GM12864 (cell line): ENCODE measurements at regions not wholly inside any gene's neighbourhood (a gene's known extent, or its start where the extent isn't known, plus 50 kb on each side); places are given as distances from the start of the nearest gene placed in this dataset.

ENCODE experiments used
- DNase-seq: peaks from one replicate; pipeline ENCODE4 v3.0.0-alpha.2; 2011; ENCODE audit warnings: low read depth
- H3K4me3 ChIP-seq: 2 replicates; pipeline ENCODE4 v1.5.1; 2011; ENCODE audit warnings: mild to moderate bottlenecking, low read depth, low read length, control low read depth
- TF ChIP-seq, protein P1 (sequence below): IDR thresholded peaks from 2 replicates; pipeline ENCODE4 v1.5.1; 2011; ENCODE audit warnings: low read depth, mild to moderate bottlenecking, moderate library complexity, low read length, control low read depth, inconsistent platforms; ENCODE audit errors: missing control alignments

DNA sequence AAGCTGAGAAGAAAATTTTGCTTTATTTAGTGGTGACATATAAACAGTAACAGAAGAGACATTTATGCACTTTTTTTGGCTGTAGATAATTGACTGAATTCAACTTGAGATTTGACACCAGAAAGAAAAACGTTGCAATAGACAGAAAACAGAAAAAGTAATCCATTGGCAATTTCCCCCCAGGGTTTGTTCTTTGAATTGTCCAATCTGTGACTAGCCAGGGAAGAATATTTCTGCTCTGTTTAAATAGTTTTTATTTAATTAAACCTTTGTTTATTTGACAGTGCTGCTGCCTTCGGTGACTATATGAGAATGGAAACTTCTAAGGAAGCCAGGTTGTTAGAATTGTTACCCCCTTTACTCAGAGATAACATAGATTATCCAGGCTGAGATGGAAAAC lies 210.6 kb downstream of the DEPDC1B start:
- no peak overlapping the region for H3K4me3 ChIP-seq
- TF ChIP-seq, protein P1, sequence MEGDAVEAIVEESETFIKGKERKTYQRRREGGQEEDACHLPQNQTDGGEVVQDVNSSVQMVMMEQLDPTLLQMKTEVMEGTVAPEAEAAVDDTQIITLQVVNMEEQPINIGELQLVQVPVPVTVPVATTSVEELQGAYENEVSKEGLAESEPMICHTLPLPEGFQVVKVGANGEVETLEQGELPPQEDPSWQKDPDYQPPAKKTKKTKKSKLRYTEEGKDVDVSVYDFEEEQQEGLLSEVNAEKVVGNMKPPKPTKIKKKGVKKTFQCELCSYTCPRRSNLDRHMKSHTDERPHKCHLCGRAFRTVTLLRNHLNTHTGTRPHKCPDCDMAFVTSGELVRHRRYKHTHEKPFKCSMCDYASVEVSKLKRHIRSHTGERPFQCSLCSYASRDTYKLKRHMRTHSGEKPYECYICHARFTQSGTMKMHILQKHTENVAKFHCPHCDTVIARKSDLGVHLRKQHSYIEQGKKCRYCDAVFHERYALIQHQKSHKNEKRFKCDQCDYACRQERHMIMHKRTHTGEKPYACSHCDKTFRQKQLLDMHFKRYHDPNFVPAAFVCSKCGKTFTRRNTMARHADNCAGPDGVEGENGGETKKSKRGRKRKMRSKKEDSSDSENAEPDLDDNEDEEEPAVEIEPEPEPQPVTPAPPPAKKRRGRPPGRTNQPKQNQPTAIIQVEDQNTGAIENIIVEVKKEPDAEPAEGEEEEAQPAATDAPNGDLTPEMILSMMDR = no peak
- DNase-seq = no peak

DNA sequence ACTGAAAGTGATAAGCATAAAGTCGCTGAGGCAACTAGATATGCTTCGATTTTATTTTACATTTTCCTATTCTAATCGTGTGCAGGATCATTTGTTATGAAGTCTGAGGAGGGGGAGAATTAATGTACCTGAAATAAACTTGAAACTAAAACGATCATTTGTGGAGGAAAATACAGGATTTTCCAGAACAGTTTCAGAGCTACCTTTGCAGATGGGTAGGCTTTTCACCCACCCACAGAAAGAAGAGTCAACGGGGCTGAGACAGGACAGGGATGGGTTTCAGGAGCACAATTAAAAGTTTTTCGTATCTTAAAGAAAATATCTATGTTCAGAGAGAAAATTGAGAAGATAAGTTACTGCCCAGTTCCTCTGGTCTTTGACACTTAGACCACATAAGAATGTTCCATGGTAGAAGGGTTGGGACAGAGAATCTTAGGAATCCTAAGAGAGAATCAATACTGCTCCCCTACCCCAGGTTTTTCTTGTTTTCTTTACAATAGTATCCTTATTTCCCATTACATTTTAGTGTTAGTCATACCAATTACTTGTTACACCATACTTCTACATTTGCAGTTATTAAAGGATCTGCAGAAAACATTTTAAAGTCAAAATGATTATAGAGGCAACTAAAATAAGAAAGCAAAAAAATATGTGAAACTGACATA lies 211.4 kb downstream of the DEPDC1B start:
- H3K4me3 ChIP-seq = no peak overlapping the region
- no peak for DNase-seq
- TF ChIP-seq, protein P1 = no peak

DNA sequence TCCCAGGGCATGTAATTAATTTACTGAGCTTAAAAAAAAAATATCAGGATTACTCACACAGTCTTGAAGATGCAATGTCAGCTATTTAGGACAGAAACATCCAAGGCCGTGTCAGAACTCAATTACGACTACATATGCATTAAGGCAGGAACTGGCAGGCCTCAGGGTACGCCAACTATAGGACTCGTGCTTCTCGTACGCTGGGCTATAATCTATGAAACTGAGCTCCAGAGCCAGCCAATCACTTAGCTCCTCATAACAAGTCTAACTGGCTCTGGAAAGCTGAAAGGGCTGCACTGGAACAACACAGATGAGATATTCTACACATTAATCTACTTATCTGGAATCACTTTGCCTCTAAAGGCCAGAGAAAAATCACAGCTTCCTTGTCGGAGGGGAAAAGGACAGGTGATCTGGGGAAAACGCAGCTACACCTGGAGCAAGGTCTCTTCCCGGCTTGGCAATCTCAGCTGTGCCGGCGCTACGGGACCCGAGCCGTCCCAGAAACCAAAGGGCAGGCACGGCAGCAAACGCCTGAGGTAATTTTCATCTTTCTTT lies 212.0 kb downstream of the DEPDC1B start:
- DNase-seq = no peak
- TF ChIP-seq, protein P1 = no peak
- H3K4me3 ChIP-seq = no peak overlapping the region

GRCh38 chr5:60487476-60487875 lies 212.5 kb downstream of the DEPDC1B start:
- H3K4me3 ChIP-seq = no peak overlapping the region
- DNase-seq = no peak
- TF ChIP-seq, protein P1 = no peak

- no peak overlapping the region for H3K4me3 ChIP-seq
- TF ChIP-seq, protein P1 = no peak
- DNase-seq = no peak
Measured at GRCh38 chr5:60485361-60485760, 214.6 kb downstream of the DEPDC1B start.

- TF ChIP-seq, protein P1 = no peak
- no peak overlapping the region for H3K4me3 ChIP-seq
- DNase-seq = no peak
Measured at GRCh38 chr5:60483050-60483449, 216.9 kb downstream of the DEPDC1B start.

DNA sequence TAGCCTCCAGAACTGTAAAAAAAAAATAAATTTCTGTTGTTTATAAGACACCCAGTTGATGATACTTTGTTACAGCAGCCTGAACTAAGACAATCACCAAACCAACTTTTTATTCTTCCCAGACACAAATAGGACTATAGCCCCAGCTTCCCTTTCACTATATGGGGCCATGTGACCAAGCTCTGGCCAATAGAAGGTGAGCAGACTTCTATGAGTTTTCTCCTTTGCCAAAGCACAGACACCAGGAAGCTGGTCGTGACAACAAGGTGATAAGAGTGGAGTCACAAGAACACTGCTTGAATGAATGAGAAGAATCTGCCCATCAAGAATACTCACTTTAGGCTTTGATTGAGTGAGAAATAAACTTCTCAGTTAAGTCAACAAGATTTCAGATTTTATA lies 217.7 kb downstream of the DEPDC1B start:
- no peak for DNase-seq
- TF ChIP-seq, protein P1 = no peak
- H3K4me3 ChIP-seq = no peak overlapping the region
